Urothelium cell line (cell line): ENCODE measurements at regions not wholly inside any gene's neighbourhood (a gene's known extent, or its start where the extent isn't known, plus 50 kb on each side); places are given as distances from the start of the nearest gene placed in this dataset.
"Not testable (repeated sequence)": the region's sequence is repeated elsewhere in the genome, so short reads cannot be mapped to it uniquely, and the experiment has no call there.

Experiments used
- DNase-seq: peaks from one replicate; pipeline ENCODE4 v3.0.0; 2011; ENCODE audit warnings: low spot score, mixed read lengths
- FAIRE-seq: peaks from 2 replicates; lab custom pipeline; 2011; peaks lifted over from hg19 to GRCh38; lab: Jason Lieb, UNC

GRCh38 chr17:68097161-68097805, 61.7 kb downstream of the KPNA2 start:
- FAIRE-seq (no peak), DNase-seq (no peak)

DNA sequence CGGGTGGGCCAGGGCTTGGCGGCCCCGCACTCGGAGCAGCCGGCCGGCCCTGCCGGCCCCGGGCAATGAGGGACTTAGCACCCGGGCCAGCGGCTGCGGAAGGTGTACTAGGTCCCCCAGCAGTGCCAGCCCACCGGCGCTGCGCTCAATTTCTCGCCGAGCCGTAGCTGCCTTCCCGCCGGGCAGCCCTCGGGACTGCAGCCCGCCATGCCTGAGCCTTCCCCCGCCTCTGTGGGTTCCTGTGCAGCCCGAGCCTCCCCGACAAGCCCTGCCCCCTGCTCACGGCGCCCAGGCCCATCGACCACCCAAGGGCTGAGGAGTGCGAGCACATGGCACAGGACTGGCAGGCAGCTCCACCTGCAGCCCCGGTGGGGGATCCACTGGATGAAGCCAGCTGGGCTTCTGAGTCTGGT, 63.8 kb downstream of the KPNA2 start:
- not testable (repeated sequence) for FAIRE-seq, DNase-seq

GRCh38 chr17:68100000-68100641, 64.6 kb downstream of the KPNA2 start:
- no peak for DNase-seq
- no peak for FAIRE-seq

- FAIRE-seq (peak; percentile 98), DNase-seq (peak; percentile 96)
These were observed 65.8 kb downstream of the KPNA2 start for GRCh38 chr17:68101075-68101986.

DNA sequence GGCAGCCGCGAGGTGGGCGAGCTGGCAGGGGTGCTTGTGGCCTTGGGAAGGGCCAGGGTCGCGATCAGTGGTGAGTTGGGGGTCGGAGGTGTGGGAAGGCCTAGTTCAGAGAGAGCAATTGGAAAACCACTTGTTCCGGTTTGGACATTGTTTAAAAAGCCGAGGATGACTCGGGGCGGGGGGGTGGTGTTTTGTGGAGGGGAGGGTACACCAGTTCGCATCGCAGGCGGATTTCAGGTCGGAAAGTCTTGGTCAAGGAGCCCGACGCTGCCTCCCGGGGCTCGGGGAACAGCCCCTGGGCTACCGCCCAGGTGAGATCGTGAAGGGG, 66.4 kb downstream of the KPNA2 start:
- FAIRE-seq (peak; percentile 32), DNase-seq (no peak)

DNA sequence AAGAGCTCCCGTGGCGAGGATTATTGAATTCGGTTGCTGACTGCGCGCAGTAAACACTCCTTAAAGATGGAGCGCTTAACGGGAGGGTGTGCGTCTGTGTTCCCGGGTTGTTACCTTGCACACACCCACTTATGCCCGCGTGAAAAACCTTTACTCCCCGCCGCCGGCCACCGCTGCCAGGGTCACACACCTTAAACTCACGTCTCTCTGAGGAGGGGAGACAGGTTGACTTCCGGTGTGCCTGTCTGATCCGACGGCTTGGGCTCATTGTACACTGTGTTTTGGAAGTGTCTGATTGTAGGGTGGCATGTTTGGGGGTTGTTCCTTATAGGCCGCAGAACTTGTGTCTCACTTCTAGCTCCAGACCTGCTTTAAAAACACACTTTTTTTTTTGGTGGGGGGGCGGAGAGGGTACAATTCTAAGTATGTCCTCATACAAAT, 66.8 kb downstream of the KPNA2 start:
- peak; percentile 13 for DNase-seq

GRCh38 chr17:68103148-68103547, 67.6 kb downstream of the KPNA2 start:
- DNase-seq (no peak), FAIRE-seq (no peak)

More for the DNA sequence above, 66.8 kb downstream of the KPNA2 start:
- peak; percentile 13 for FAIRE-seq

- no peak for FAIRE-seq
- DNase-seq = no peak
These were observed 70.5 kb downstream of the KPNA2 start for GRCh38 chr17:68106085-68106484.

GRCh38 chr17:68107373-68107772, 71.8 kb downstream of the KPNA2 start:
- no peak for DNase-seq
- FAIRE-seq = no peak

GRCh38 chr17:68108313-68109000, 72.9 kb downstream of the KPNA2 start:
- no peak for FAIRE-seq
- no peak for DNase-seq

DNA sequence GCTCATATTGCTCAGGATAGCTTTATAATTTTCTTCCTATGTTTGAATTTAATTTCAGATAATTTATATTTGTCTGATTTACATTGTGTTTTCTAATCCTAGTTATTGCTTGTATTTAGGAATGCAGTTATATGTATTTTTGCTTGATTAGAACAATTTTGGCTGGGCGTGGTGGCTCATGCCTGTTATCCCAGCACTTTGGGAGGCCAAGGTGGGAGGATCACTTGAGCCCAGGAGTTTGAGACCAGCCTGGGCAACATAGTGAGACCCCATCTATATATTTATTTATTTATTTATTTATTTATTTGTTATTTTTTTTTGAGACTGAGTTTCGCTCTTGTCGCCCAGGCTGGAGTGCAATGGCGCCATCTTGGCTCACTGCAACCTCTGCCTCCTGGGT, 73.9 kb downstream of the KPNA2 start:
- FAIRE-seq, DNase-seq: not testable (repeated sequence)

- DNase-seq, FAIRE-seq: not testable (repeated sequence)
These were observed 80.7 kb downstream of the KPNA2 start for GRCh38 chr17:68116211-68116610.

GRCh38 chr17:68122587-68122986, 87.1 kb downstream of the KPNA2 start:
- DNase-seq (no peak), FAIRE-seq (no peak)

DNA sequence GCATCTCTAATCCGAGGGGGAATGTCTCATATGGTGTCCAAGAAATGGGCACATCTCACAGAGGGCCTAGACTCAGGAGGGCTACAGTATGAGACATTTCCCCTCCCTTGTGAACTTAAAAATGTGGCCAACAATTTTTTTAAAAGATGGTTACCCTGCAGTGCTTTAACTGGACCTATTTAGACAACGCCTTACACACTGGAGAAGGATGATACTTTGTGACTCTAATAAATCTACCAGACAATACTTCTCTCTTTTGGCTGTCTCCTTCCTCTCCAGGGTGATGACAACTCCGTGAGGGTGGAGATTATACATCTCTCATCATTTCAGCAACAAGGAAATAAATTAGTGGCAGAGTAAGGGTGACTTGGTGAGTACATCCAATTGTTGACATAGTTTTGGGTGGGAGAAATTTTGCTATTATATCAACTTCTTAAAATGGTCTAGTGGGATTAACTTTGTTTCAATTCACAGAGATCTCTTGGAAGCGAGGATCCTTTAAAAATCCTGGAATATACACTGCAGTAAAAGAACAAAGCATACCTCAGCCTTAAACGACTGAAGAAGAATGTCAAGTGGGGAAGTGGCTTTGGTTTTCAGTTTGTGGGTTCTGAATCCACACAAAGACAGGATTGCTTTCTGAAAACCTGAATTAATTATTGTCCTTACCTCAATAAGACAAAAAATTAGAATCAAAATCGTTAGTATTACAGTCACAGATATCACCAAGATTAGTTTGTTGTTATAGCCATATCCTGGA, 89.8 kb downstream of the KPNA2 start:
- FAIRE-seq = no peak
- no peak for DNase-seq

DNA sequence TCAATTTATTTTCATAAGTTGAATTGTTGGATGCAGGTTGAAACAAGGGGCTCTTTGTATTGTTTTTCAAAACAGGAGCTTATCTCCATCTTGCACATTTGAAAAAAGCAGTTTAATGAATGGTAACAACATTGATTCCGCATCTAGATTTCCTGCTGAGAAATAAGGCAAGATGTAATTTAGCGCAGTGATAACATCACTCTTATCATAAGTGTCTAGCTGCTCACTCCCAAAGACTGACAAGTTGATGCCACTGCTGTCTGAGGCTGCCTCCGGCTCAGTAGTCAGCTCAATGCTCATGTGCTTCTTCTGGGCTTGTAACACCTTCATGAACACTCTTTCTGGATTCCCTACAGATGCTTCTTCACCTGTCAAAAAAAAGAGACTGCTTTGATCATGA, 92.4 kb downstream of the KPNA2 start:
- DNase-seq (no peak), FAIRE-seq (no peak)

DNA sequence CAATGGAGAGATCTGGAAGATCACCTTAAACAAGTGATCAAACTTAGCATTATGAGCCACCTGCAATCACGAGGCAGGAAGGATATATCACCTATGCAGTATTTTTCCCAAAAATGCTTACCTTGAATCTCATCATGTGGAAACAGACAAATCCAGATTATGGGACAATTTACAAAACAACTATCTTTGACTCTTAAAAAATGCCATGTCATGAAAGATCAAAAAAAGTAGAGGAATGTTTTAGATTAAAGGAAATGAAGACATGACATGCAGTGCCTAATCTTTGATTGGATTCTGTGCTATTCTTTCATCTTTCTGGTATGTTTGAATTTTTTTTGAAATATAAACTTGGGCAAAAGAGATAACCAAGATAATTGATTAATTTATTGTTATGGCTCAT, 95.9 kb downstream of the KPNA2 start:
- FAIRE-seq = no peak
- no peak for DNase-seq

- FAIRE-seq = no peak
These were observed 98.0 kb downstream of the KPNA2 start for GRCh38 chr17:68133346-68134045.

DNA sequence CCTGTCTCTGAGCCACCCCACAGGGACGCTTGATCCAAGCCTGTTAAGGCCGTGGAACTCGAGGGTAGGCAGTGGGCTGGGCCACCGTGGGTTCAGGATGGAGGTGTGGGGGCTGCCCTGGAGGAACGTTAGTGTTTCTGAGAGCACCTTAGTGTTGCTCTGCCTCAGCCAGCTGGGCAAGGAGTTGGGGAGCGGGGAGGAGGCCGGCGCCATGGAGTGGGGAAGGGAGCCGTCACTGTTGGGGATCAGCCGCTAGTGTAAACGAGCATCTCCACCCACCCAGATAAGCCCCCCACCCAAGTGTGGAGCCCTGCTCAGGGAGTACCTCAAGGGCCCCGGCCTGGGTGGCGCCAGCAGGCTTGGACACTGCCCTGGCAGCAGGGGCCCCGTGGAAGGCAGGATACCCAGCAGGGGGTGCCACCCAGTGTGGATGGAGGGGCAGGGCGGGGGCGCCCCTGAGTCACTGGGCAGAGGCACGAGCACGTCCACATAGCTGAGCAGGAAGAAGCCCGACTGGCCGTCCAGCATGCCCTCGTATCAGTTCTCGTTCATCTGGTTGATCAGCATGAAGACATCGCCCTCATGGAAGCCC, 98.6 kb downstream of the KPNA2 start:
- FAIRE-seq (no peak), DNase-seq (no peak)

More at GRCh38 chr17:68133346-68134045, 98.0 kb downstream of the KPNA2 start:
- DNase-seq = no peak

- no peak for DNase-seq
- FAIRE-seq = no peak
These were observed 99.2 kb downstream of the KPNA2 start for GRCh38 chr17:68134731-68135130.
